Stomach smooth muscle (tissue), 2 donors: ENCODE measurements at regions not wholly inside any gene's neighbourhood (a gene's known extent, or its start where the extent isn't known, plus 50 kb on each side); places are given as distances from the start of the nearest gene placed in this dataset.

ENCODE experiments used
- H3K27ac ChIP-seq: one replicate; pipeline ENCODE4 v1.7.0; 2013; ENCODE audit warnings: mild to moderate bottlenecking, low read length, inconsistent platforms
- H3K27me3 ChIP-seq, 2 donors: one replicate each; pipeline ENCODE4 v1.7.0; 2013; ENCODE audit warnings: low read length in 2 of 2; ENCODE audit not compliant: insufficient read depth in 2 of 2, control insufficient read depth in 1 of 2
- H3K36me3 ChIP-seq, 2 donors: one replicate each; pipeline ENCODE4 v1.7.0; 2013; ENCODE audit warnings: low read length in 2 of 2; ENCODE audit not compliant: control insufficient read depth in 2 of 2, insufficient read depth in 2 of 2
- H3K4me1 ChIP-seq: one replicate; pipeline ENCODE4 v1.7.0; 2013; ENCODE audit warnings: low read length; ENCODE audit not compliant: control insufficient read depth, insufficient read depth
- H3K4me3 ChIP-seq, 2 donors: one replicate each; pipeline ENCODE4 v1.7.0; 2013; ENCODE audit warnings: low read length in 2 of 2
- H3K9ac ChIP-seq, 2 donors: one replicate each; pipeline ENCODE4 v1.7.0; 2013; ENCODE audit warnings: low read length in 2 of 2, mild to moderate bottlenecking in 1 of 2
- H3K9me3 ChIP-seq, 2 donors: one replicate each; pipeline ENCODE4 v1.7.0; 2013; ENCODE audit warnings: low read length in 2 of 2; ENCODE audit not compliant: control insufficient read depth in 2 of 2
- donor health status: healthy.
- donor health status: Pancreatic carcinoma.

GRCh38 chr10:118916777-118917176 is 112.7 kb upstream of the NANOS1 start:
- H3K4me3 ChIP-seq: no peak overlapping the region
- H3K9me3 ChIP-seq: no peaks in the 10 kb centered on the region
- H3K27ac ChIP-seq: no peak overlapping the region
- no peaks in the 10 kb centered on the region for H3K4me1 ChIP-seq
- H3K27me3 ChIP-seq: no peaks in the 10 kb centered on the region
- no peaks in the 10 kb centered on the region for H3K36me3 ChIP-seq
- H3K9ac ChIP-seq: no peak overlapping the region

GRCh38 chr10:118917701-118918100 is 111.8 kb upstream of the NANOS1 start:
- Histone ChIP-seq H3K27ac (no peak overlapping the region), H3K9me3 (no peaks in the 10 kb centered on the region), H3K9ac (no peak overlapping the region), H3K36me3 (no peaks in the 10 kb centered on the region), H3K4me1 (no peaks in the 10 kb centered on the region), H3K4me3 (no peak overlapping the region), H3K27me3 (no peaks in the 10 kb centered on the region)

GRCh38 chr10:118918116-118918515 is 111.4 kb upstream of the NANOS1 start:
- no peaks in the 10 kb centered on the region for H3K9me3 ChIP-seq
- no peak overlapping the region for H3K27ac ChIP-seq
- H3K27me3 ChIP-seq: no peaks in the 10 kb centered on the region
- no peaks in the 10 kb centered on the region for H3K36me3 ChIP-seq
- H3K9ac ChIP-seq: no peak overlapping the region
- H3K4me3 ChIP-seq: no peak overlapping the region
- H3K4me1 ChIP-seq: no peaks in the 10 kb centered on the region

- Histone ChIP-seq H3K9me3 (no peaks in the 10 kb centered on the region), H3K36me3 (no peaks in the 10 kb centered on the region), H3K27ac (no peak overlapping the region), H3K27me3 (no peaks in the 10 kb centered on the region), H3K9ac (no peak overlapping the region), H3K4me3 (no peak overlapping the region), H3K4me1 (no peaks in the 10 kb centered on the region)
These were observed 110.9 kb upstream of the NANOS1 start for GRCh38 chr10:118918587-118918986.

GRCh38 chr10:118920206-118920605 is 109.3 kb upstream of the NANOS1 start:
- no peaks in the 10 kb centered on the region for H3K4me1 ChIP-seq
- no peaks in the 10 kb centered on the region for H3K9me3 ChIP-seq
- no peaks in the 10 kb centered on the region for H3K36me3 ChIP-seq
- no peak overlapping the region for H3K9ac ChIP-seq
- H3K27me3 ChIP-seq: no peaks in the 10 kb centered on the region
- H3K27ac ChIP-seq: no peak overlapping the region
- H3K4me3 ChIP-seq: no peak overlapping the region

- H3K4me3 ChIP-seq: no peak overlapping the region
- H3K9me3 ChIP-seq: no peaks in the 10 kb centered on the region
- no peaks in the 10 kb centered on the region for H3K27me3 ChIP-seq
- H3K9ac ChIP-seq: no peak overlapping the region
- H3K4me1 ChIP-seq: no peaks in the 10 kb centered on the region
- H3K27ac ChIP-seq: no peak overlapping the region
- H3K36me3 ChIP-seq: no peaks in the 10 kb centered on the region
These were observed 107.3 kb upstream of the NANOS1 start for GRCh38 chr10:118922226-118922625.

GRCh38 chr10:118922972-118923371 is 106.5 kb upstream of the NANOS1 start:
- Histone ChIP-seq H3K27me3 (no peaks in the 10 kb centered on the region), H3K27ac (no peak overlapping the region), H3K4me3 (no peak overlapping the region), H3K9ac (no peak overlapping the region), H3K4me1 (no peaks in the 10 kb centered on the region), H3K9me3 (no peaks in the 10 kb centered on the region), H3K36me3 (no peaks in the 10 kb centered on the region)

GRCh38 chr10:118924493-118924892 is 105.0 kb upstream of the NANOS1 start:
- Histone ChIP-seq H3K4me1 (no peaks in the 10 kb centered on the region), H3K9me3 (no peaks in the 10 kb centered on the region), H3K4me3 (no peak overlapping the region), H3K36me3 (no peaks in the 10 kb centered on the region), H3K9ac (no peak overlapping the region), H3K27ac (no peak overlapping the region), H3K27me3 (no peaks in the 10 kb centered on the region)

- H3K36me3 ChIP-seq: no peaks in the 10 kb centered on the region
These were observed 104.0 kb upstream of the NANOS1 start for GRCh38 chr10:118925404-118926071.

GRCh38 chr10:118926072-118926417 is 103.5 kb upstream of the NANOS1 start:
- H3K27me3 ChIP-seq: no peaks in the 10 kb centered on the region
- H3K36me3 ChIP-seq: no peaks in the 10 kb centered on the region
- no peak overlapping the region for H3K9ac ChIP-seq
- no peak overlapping the region for H3K27ac ChIP-seq
- no peak overlapping the region for H3K4me3 ChIP-seq
- H3K9me3 ChIP-seq: no peaks in the 10 kb centered on the region
- H3K4me1 ChIP-seq: no peaks in the 10 kb centered on the region

More at GRCh38 chr10:118925404-118926071, 104.0 kb upstream of the NANOS1 start:
- no peaks in the 10 kb centered on the region for H3K27me3 ChIP-seq
- H3K4me3 ChIP-seq: no peak overlapping the region
- H3K4me1 ChIP-seq: no peaks in the 10 kb centered on the region
- H3K9me3 ChIP-seq: no peaks in the 10 kb centered on the region
- H3K27ac ChIP-seq: no peak overlapping the region
- no peak overlapping the region for H3K9ac ChIP-seq

GRCh38 chr10:118926441-118926840 is 103.1 kb upstream of the NANOS1 start:
- H3K4me1 ChIP-seq: no peaks in the 10 kb centered on the region
- H3K36me3 ChIP-seq: no peaks in the 10 kb centered on the region
- no peaks in the 10 kb centered on the region for H3K9me3 ChIP-seq
- H3K27me3 ChIP-seq: no peaks in the 10 kb centered on the region
- no peak overlapping the region for H3K27ac ChIP-seq
- no peak overlapping the region for H3K4me3 ChIP-seq
- H3K9ac ChIP-seq: no peak overlapping the region
